ENCODE measurements at regions not wholly inside any gene's neighbourhood (a gene's known extent, or its start where the extent isn't known, plus 50 kb on each side); places are given as distances from the start of the nearest gene placed in this dataset.

DNA sequence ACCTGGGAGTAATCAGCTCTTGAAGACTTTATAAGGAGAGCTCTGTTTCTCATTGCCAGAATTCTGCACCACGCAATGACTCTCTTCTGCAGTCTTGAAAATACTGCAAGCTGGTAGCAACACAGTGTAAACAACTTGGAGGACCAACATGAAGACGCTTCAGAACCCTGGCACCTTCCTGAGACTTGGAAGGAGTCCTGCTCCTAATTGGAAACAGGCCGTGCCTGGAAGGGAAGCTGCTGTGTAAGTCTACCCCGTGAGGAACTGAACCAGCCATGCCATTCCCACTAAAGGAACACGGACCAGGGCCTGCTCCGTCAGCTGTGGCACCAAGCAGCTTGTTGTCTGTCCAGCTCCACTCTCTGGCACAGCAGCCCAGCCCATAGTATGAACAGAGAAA is 171.1 kb downstream of the PAX3 start:
- no peak for DNase-seq (ENCODE audit: low read depth)
- no peak overlapping the region for H3K4me3 ChIP-seq (ENCODE audit: low read depth, low read length)

DNA sequence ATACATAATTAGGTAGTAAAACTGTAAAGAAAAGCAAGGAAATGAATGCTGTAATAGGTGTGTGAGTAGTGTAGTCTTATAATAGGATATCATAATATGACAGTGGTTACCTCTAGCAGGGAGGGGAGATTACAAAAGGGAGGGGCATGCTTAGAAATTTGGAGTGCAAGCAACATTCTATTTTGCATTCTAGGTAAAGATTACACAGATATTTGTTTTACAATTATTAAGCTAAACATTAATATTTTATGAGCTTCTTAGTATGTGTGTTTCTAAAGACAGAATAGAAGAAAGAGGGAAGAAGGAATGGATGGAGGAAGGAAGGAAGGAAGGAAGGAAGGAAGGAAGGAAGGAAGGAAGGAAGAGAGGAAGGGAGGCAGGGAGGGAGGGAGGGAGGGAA is 177.9 kb downstream of the PAX3 start:
- H3K4me3 ChIP-seq (ENCODE audit: low read depth, low read length) = no peak overlapping the region
- no peak for DNase-seq (ENCODE audit: low read depth)
- H3K36me3 ChIP-seq (ENCODE audit: control insufficient read depth, insufficient read depth, low read length) = no peaks in the 10 kb centered on the region
- TF ChIP-seq, protein P1, sequence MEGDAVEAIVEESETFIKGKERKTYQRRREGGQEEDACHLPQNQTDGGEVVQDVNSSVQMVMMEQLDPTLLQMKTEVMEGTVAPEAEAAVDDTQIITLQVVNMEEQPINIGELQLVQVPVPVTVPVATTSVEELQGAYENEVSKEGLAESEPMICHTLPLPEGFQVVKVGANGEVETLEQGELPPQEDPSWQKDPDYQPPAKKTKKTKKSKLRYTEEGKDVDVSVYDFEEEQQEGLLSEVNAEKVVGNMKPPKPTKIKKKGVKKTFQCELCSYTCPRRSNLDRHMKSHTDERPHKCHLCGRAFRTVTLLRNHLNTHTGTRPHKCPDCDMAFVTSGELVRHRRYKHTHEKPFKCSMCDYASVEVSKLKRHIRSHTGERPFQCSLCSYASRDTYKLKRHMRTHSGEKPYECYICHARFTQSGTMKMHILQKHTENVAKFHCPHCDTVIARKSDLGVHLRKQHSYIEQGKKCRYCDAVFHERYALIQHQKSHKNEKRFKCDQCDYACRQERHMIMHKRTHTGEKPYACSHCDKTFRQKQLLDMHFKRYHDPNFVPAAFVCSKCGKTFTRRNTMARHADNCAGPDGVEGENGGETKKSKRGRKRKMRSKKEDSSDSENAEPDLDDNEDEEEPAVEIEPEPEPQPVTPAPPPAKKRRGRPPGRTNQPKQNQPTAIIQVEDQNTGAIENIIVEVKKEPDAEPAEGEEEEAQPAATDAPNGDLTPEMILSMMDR (IDR thresholded peaks at IDR 0.05; ENCODE audit: insufficient read depth, low read length, poor library complexity, severe bottlenecking) = no peak
- no peaks in the 10 kb centered on the region for H3K27me3 ChIP-seq (ENCODE audit: control insufficient read depth, insufficient read depth, low read length)

More for the DNA sequence above, 171.1 kb downstream of the PAX3 start:
- no peaks in the 10 kb centered on the region for H3K27me3 ChIP-seq (ENCODE audit: control insufficient read depth, insufficient read depth, low read length)
- H3K36me3 ChIP-seq (ENCODE audit: control insufficient read depth, insufficient read depth, low read length) = no peaks in the 10 kb centered on the region
- TF ChIP-seq, protein P1 (IDR thresholded peaks at IDR 0.05; ENCODE audit: insufficient read depth, low read length, poor library complexity, severe bottlenecking) = no peak

DNA sequence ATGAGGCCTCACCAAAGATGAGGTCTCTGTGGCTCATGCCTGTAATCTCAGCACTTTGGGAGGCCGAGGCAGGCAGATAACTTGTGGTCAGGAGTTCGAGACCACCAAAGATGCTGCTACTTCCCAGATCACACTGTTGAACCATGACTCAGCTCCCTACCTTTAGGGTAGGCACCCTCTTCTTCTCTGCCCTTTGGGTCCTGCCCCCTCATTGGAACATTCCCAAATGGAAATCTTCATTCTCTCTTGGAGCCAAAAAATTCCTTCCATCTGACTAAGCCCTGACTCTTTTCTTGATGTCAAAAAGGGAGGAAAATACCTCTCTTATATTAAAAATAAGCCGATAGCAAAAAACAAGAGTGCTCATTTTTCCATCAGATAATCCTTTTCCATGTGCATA is 183.5 kb downstream of the PAX3 start:
- TF ChIP-seq, protein P1 (IDR thresholded peaks at IDR 0.05; ENCODE audit: insufficient read depth, low read length, poor library complexity, severe bottlenecking) = no peak
- no peak for DNase-seq (ENCODE audit: low read depth)
- H3K36me3 ChIP-seq (ENCODE audit: control insufficient read depth, insufficient read depth, low read length) = no peaks in the 10 kb centered on the region
- no peak overlapping the region for H3K4me3 ChIP-seq (ENCODE audit: low read depth, low read length)
- no peaks in the 10 kb centered on the region for H3K27me3 ChIP-seq (ENCODE audit: control insufficient read depth, insufficient read depth, low read length)

DNA sequence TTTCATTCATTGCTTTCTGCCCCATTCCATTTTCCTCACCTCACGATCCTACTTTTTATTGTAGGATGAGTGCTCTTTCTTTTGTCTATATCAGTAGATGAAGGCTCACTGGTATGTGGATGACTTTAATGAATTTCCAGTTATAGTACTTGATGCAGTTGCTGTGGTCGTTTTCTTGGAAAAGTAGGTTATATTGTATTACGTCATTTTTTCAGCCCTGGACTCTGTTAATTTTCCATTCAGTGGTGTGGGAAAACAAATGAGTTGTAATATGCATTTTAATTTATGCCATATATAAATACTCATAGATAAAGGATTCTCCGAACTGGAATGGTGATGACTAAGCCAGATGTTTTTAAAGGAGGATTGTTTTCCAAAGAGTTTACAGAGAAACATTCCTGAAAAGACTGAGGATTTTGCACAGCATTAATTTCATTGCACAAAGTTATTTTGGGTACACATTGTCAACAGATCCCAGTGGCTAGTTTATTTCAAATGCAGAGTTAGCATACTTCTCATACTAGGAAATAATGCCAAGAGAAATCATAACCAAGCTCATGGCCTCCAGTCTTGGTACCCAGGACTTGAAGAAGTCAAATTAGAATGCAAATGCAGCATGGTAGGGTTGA is 189.7 kb downstream of the PAX3 start:
- no peak for DNase-seq (ENCODE audit: low read depth)
- TF ChIP-seq, protein P1 (IDR thresholded peaks at IDR 0.05; ENCODE audit: insufficient read depth, low read length, poor library complexity, severe bottlenecking) = no peak
- Histone ChIP-seq H3K36me3 (ENCODE audit: control insufficient read depth, insufficient read depth, low read length) (no peaks in the 10 kb centered on the region), H3K27me3 (ENCODE audit: control insufficient read depth, insufficient read depth, low read length) (no peaks in the 10 kb centered on the region), H3K4me3 (ENCODE audit: low read depth, low read length) (no peak overlapping the region)

DNA sequence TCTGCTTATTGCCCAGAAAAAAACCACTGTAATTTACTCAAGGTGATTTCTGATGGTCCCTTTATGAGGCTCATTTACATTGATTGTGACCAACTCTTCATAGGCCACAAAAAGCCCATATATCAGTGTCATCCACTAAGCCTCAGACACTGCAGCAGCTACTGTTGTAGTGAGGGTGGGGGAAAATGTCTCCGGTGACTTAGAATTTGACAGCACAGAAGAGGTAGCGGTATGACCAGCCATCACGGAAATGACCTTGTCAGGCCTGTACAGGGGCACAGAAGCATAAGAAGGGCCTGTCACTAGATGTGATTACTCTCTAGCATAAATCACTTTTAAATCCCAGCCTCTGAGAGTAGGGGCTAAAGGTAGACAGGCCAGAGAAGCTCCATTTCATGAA is 190.3 kb downstream of the PAX3 start:
- H3K4me3 ChIP-seq (ENCODE audit: low read depth, low read length) = no peak overlapping the region
- H3K36me3 ChIP-seq (ENCODE audit: control insufficient read depth, insufficient read depth, low read length) = no peaks in the 10 kb centered on the region
- H3K27me3 ChIP-seq (ENCODE audit: control insufficient read depth, insufficient read depth, low read length) = no peaks in the 10 kb centered on the region
- no peak for DNase-seq (ENCODE audit: low read depth)
- TF ChIP-seq, protein P1 (IDR thresholded peaks at IDR 0.05; ENCODE audit: insufficient read depth, low read length, poor library complexity, severe bottlenecking) = no peak

DNA sequence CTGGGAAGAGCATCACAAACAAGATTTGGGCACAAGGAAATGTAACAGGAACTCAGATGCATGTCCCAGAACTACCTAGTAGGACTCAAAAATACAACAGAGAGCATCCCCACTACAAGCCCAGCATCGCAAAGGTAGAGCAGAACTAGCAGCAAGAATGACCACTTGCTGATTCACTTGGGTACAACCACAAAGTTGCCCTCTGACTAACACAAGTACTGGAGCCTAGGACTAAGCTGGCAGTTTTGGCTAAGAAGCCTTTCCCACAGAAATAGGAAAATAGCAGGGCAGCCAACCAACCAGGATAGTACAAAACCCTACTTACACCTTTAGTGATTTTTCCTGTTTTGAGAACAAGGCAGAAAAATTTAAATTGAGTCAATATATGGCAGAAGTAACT is 193.8 kb downstream of the PAX3 start:
- DNase-seq (ENCODE audit: low read depth) = peak; percentile 10
- Histone ChIP-seq H3K27me3 (ENCODE audit: control insufficient read depth, insufficient read depth, low read length) (peaks cover 2% of the 10 kb centered on the region), H3K4me3 (ENCODE audit: low read depth, low read length) (no peak overlapping the region), H3K36me3 (ENCODE audit: control insufficient read depth, insufficient read depth, low read length) (no peaks in the 10 kb centered on the region)
- TF ChIP-seq, protein P1 (IDR thresholded peaks at IDR 0.05; ENCODE audit: insufficient read depth, low read length, poor library complexity, severe bottlenecking) = no peak

All from kidney epithelial cell (primary cell).